IMR-90 (cell line): ENCODE measurements at regions not wholly inside any gene's neighbourhood (a gene's known extent, or its start where the extent isn't known, plus 50 kb on each side); places are given as distances from the start of the nearest gene placed in this dataset.

Source experiments
- ATAC-seq: fragments of 200-7000 bp; cut with Tn5 transposase; 2 replicates; pipeline ENCODE4 v1.9.1; 2020; ENCODE audit warnings: low read depth, mild to moderate bottlenecking, moderate library complexity
- BruUV-seq: library from RNA; stranded (reverse); fragments of 400-500 nt; replicated peaks from 2 replicates; lab custom pipeline; 2021; lab: Mats Ljungman, UMichigan
- CTCF ChIA-PET: fragments of 300-600 bp; formaldehyde crosslinking; extraction: SDS; loops from one replicate; lab custom pipeline; 2021; ENCODE audit warnings: antibody characterized with exemption; lab: Yijun Ruan, JAX
- POLR2A ChIA-PET: fragments of 300-600 bp; sonication (Branson Sonifier 250); formaldehyde crosslinking; loops from one replicate; lab custom pipeline; 2022; ENCODE audit warnings: antibody characterized with exemption; ENCODE audit not compliant: unreplicated experiment; lab: Charles Lee
- DNase-seq: peaks from one replicate; pipeline ENCODE4 v3.0.0; 2013
- H2AFZ ChIP-seq: replicated peaks from 2 replicates; pipeline ENCODE3; 2013; ENCODE audit warnings: low read length, mild to moderate bottlenecking; ENCODE audit not compliant: poor library complexity
- H2AK5ac ChIP-seq: 2 replicates; pipeline ENCODE4 v1.6.1; 2013; ENCODE audit warnings: low read depth, low read length, inconsistent platforms
- H2AK9ac ChIP-seq: replicated peaks from 2 replicates; pipeline ENCODE3; 2013; ENCODE audit warnings: mild to moderate bottlenecking, low read depth, low read length, moderate library complexity; ENCODE audit not compliant: poor library complexity
- H2BK120ac ChIP-seq: 2 replicates; pipeline ENCODE4 v1.6.1; 2013; ENCODE audit warnings: low read depth, low read length, inconsistent platforms
- H2BK15ac ChIP-seq: 3 replicates; pipeline ENCODE4 v1.6.1; 2013; ENCODE audit warnings: low read depth, low read length, inconsistent platforms
- H2BK20ac ChIP-seq: 2 replicates; pipeline ENCODE4 v1.6.1; 2013; ENCODE audit warnings: low read depth, mild to moderate bottlenecking, inconsistent platforms, low read length, moderate library complexity
- H2BK5ac ChIP-seq: 2 replicates; pipeline ENCODE4 v1.6.1; 2013; ENCODE audit warnings: mild to moderate bottlenecking, low read depth, low read length, inconsistent platforms; ENCODE audit not compliant: poor library complexity, severe bottlenecking
- H3K14ac ChIP-seq: replicated peaks from 2 replicates; pipeline ENCODE4 v1.6.1; 2013; ENCODE audit warnings: low read depth, low read length, inconsistent platforms
- H3K18ac ChIP-seq: 2 replicates; pipeline ENCODE4 v1.6.1; 2013; ENCODE audit warnings: low read depth, low read length, control low read depth
- H3K23ac ChIP-seq: 2 replicates; pipeline ENCODE4 v1.6.1; 2013; ENCODE audit warnings: low read depth, low read length, inconsistent platforms
- H3K27ac ChIP-seq: 2 replicates; pipeline ENCODE4 v1.5.1; 2013; ENCODE audit warnings: mild to moderate bottlenecking, control low read depth, low read length; ENCODE audit not compliant: insufficient read depth
- H3K27me3 ChIP-seq: 2 replicates; pipeline ENCODE4 v1.6.1; 2013; ENCODE audit warnings: low read length; ENCODE audit not compliant: control insufficient read depth, insufficient read depth
- H3K36me3 ChIP-seq: 2 replicates; pipeline ENCODE4 v1.6.1; 2013; ENCODE audit warnings: low read length, mixed read lengths; ENCODE audit not compliant: control insufficient read depth, insufficient read depth
- H3K4ac ChIP-seq: 2 replicates; pipeline ENCODE4 v1.6.1; 2013; ENCODE audit warnings: low read depth, low read length, inconsistent platforms
- H3K4me1 ChIP-seq: 2 replicates; pipeline ENCODE4 v1.6.1; 2013; ENCODE audit warnings: low read length, mixed read lengths; ENCODE audit not compliant: control insufficient read depth, insufficient read depth
- H3K4me2 ChIP-seq: 2 replicates; pipeline ENCODE4 v1.6.1; 2013; ENCODE audit warnings: low read depth, mild to moderate bottlenecking, control low read depth, low read length, moderate library complexity
- H3K4me3 ChIP-seq: 2 replicates; pipeline ENCODE4 v1.5.1; 2013; ENCODE audit warnings: low read depth, mild to moderate bottlenecking, control low read depth, low read length, moderate library complexity; ENCODE audit not compliant: insufficient read depth
- H3K56ac ChIP-seq: 2 replicates; pipeline ENCODE4 v1.6.1; 2013; ENCODE audit warnings: low read length, inconsistent platforms; ENCODE audit not compliant: insufficient read depth; ENCODE audit errors: extremely low read depth
- H3K79me1 ChIP-seq, 2 experiments: 2 replicates each; pipeline ENCODE4 v1.6.1; 2013; ENCODE audit warnings: low read length in 2 of 2, inconsistent platforms in 1 of 2, low read depth in 1 of 2
- H3K9ac ChIP-seq: 2 replicates; pipeline ENCODE4 v1.6.1; 2013; ENCODE audit warnings: low read depth, low read length, control low read depth
- H3K9me1 ChIP-seq: 2 replicates; pipeline ENCODE4 v1.6.1; 2013; ENCODE audit warnings: low read length, inconsistent platforms; ENCODE audit not compliant: insufficient read depth
- H3K9me3 ChIP-seq: 2 replicates; pipeline ENCODE4 v1.6.1; 2013; ENCODE audit warnings: low read length; ENCODE audit not compliant: control insufficient read depth, insufficient read depth
- H4K20me1 ChIP-seq: 2 replicates; pipeline ENCODE4 v1.6.1; 2013; ENCODE audit warnings: low read length, inconsistent platforms; ENCODE audit not compliant: insufficient read depth
- H4K5ac ChIP-seq: 2 replicates; pipeline ENCODE4 v1.6.1; 2013; ENCODE audit warnings: mild to moderate bottlenecking, low read depth, low read length, control low read depth
- H4K8ac ChIP-seq, 2 experiments: 2 replicates each; pipeline ENCODE4 v1.6.1; 2013; ENCODE audit warnings: low read depth in 2 of 2, low read length in 2 of 2, control low read depth in 1 of 2, inconsistent platforms in 1 of 2
- H4K91ac ChIP-seq: 2 replicates; pipeline ENCODE4 v1.6.1; 2013; ENCODE audit warnings: low read depth, low read length, inconsistent platforms; ENCODE audit not compliant: insufficient read depth
- CEBPB ChIP-seq: IDR thresholded peaks from 2 replicates; pipeline ENCODE4 v1.6.1; 2012; ENCODE audit warnings: low read depth, low read length, improper control_type of control experiment
- CHD1 ChIP-seq: IDR thresholded peaks from 2 replicates; pipeline ENCODE4 v1.6.1; 2012; ENCODE audit warnings: low read depth, low read length, improper control_type of control experiment
- CTCF ChIP-seq: conservative IDR thresholded peaks from 2 replicates; pipeline ENCODE4 v1.5.1; 2012; ENCODE audit warnings: mild to moderate bottlenecking, low read depth, low read length, improper control_type of control experiment
- FOS ChIP-seq: fragments of 150-350 bp; IDR thresholded peaks from 2 replicates; pipeline ENCODE4 v1.6.1; 2016; ENCODE audit warnings: low read depth, low read length
- MAFK ChIP-seq: IDR thresholded peaks from 2 replicates; pipeline ENCODE4 v1.6.1; 2012; ENCODE audit warnings: low read depth, low read length, improper control_type of control experiment
- MAZ ChIP-seq: IDR thresholded peaks from 2 replicates; pipeline ENCODE4 v1.6.1; 2012; ENCODE audit warnings: low read depth, mild to moderate bottlenecking, low read length, improper control_type of control experiment, moderate library complexity, borderline replicate concordance
- MXI1 ChIP-seq: IDR thresholded peaks from 2 replicates; pipeline ENCODE4 v1.6.1; 2012; ENCODE audit warnings: low read depth, mild to moderate bottlenecking, low read length, moderate library complexity, borderline replicate concordance
- NFE2L2 ChIP-seq: fragments of 150-350 bp; IDR thresholded peaks from 2 replicates; pipeline ENCODE4 v1.6.1; 2016; ENCODE audit warnings: low read depth, mild to moderate bottlenecking, low read length
- POLR2A ChIP-seq: IDR thresholded peaks from 2 replicates; pipeline ENCODE4 v1.6.1; 2012; ENCODE audit warnings: mild to moderate bottlenecking, low read depth, low read length
- RAD21 ChIP-seq: IDR thresholded peaks from 2 replicates; pipeline ENCODE4 v1.6.1; 2012; ENCODE audit warnings: low read length, improper control_type of control experiment
- RCOR1 ChIP-seq: IDR thresholded peaks from 2 replicates; pipeline ENCODE4 v1.6.1; 2012; ENCODE audit warnings: mild to moderate bottlenecking, low read length, improper control_type of control experiment; ENCODE audit not compliant: insufficient replicate concordance
- RFX5 ChIP-seq: IDR thresholded peaks from 2 replicates; pipeline ENCODE4 v1.8.0; 2012; ENCODE audit warnings: low read depth, mild to moderate bottlenecking, low read length, moderate library complexity
- SMC3 ChIP-seq: fragments of 150-350 bp; IDR thresholded peaks from 2 replicates; pipeline ENCODE4 v1.6.1; 2016; ENCODE audit warnings: low read depth, mild to moderate bottlenecking, antibody characterized with exemption, low read length, moderate library complexity
- WGBS, 2 experiments: methylation state at CpG; one replicate each; pipeline versions ENCODE4 v1.1.5 to v1.1.7; 2013; ENCODE audit warnings: missing lambda C conversion rate in 2 of 2; ENCODE audit not compliant: insufficient read length in 1 of 2; ENCODE audit errors: extremely low coverage in 2 of 2; 5-methylcytosine and 5-hydroxymethylcytosine counted together
- dilution Hi-C: fragments of 300-500 bp; cut with HindIII; formaldehyde crosslinking; loops from one replicate; pipeline ENCODE4 v1.14.3; 2018; ENCODE audit warnings: low sequenced_read_pairs; ENCODE audit not compliant: unreplicated experiment
- in situ Hi-C: fragments of 300-500 bp; cut with MboI; formaldehyde crosslinking; loops from 3 replicates; pipeline ENCODE4 v1.14.3; 2019; ENCODE audit warnings: low sequenced_read_pairs, inconsistent platforms, mixed read lengths
- intact Hi-C: fragments of 100-400 bp; cut with micrococcal nuclease; formaldehyde crosslinking; loops from 2 replicates; pipeline ENCODE4 v1.10.0; 2022
- TF ChIP-seq, protein P1 (sequence below): fragments of 150-350 bp; IDR thresholded peaks from 2 replicates; pipeline ENCODE4 v1.6.1; 2016; ENCODE audit warnings: low read depth, mild to moderate bottlenecking, low read length, moderate library complexity, borderline replicate concordance

DNA sequence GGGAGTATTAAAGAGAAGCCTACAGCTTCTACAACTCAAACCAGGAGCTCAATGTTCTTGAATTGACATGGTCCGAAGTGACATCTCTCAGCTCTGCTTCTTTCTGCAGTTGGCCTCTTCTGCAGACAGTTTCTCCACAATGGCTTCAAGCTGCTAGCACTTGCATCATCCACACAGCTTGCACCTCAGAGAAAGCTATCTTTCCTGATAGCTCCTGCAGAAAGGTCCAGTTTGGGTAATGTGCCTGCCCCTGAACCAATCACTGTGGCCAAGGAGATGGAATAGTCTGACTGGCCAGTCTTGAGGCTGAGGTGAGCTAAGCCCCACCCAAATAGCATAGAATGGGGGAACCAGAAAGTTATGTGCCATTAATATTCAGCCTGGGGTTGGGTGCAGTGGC is 95.8 kb upstream of the ABCA1 start:
- Histone ChIP-seq H4K91ac (no peak overlapping the region), H3K4ac (no peak overlapping the region), H3K27me3 (no peaks in the 10 kb centered on the region), H3K9ac (no peak overlapping the region), H2BK5ac (no peak overlapping the region), H3K4me1 (no peaks in the 10 kb centered on the region; the same call in 1 of the 2 replicates), H4K8ac (no peak overlapping the region), H3K27ac (no peak overlapping the region), H3K23ac (no peak overlapping the region), H2AK9ac (no peak overlapping the region), H3K56ac (no peak overlapping the region), H4K20me1 (no peaks in the 10 kb centered on the region), H3K4me2 (no peak overlapping the region), H2AK5ac (no peak overlapping the region), H2AFZ (no peak overlapping the region), H2BK15ac (no peak overlapping the region), H3K4me3 (no peak overlapping the region), H3K14ac (no peak overlapping the region), H3K9me1 (no peaks in the 10 kb centered on the region), H2BK20ac (no peak overlapping the region), H3K79me1 (no peaks in the 10 kb centered on the region), H2BK120ac (no peak overlapping the region), H3K18ac (no peak overlapping the region), H4K5ac (no peak overlapping the region), H3K36me3 (no peaks in the 10 kb centered on the region), H3K9me3 (no peaks in the 10 kb centered on the region)
- ATAC-seq: no peak
- POLR2A ChIA-PET: no interaction called here
- CTCF ChIA-PET: no interaction called here
- intact Hi-C loops (no loop called here), in situ Hi-C loops (no loop called here), dilution Hi-C loops (no loop called here)
- no peak for TF ChIP-seq CEBPB
- TF ChIP-seq RCOR1: no peak
- no peak for TF ChIP-seq MAFK
- TF ChIP-seq, protein P1, sequence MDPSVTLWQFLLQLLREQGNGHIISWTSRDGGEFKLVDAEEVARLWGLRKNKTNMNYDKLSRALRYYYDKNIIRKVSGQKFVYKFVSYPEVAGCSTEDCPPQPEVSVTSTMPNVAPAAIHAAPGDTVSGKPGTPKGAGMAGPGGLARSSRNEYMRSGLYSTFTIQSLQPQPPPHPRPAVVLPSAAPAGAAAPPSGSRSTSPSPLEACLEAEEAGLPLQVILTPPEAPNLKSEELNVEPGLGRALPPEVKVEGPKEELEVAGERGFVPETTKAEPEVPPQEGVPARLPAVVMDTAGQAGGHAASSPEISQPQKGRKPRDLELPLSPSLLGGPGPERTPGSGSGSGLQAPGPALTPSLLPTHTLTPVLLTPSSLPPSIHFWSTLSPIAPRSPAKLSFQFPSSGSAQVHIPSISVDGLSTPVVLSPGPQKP: no peak
- no peak for TF ChIP-seq RAD21
- TF ChIP-seq NFE2L2: no peak
- TF ChIP-seq CHD1: no peak
- no peak for TF ChIP-seq POLR2A
- TF ChIP-seq MXI1: no peak
- no peak for TF ChIP-seq MAZ
- TF ChIP-seq CTCF: no peak
- TF ChIP-seq RFX5: no peak
- no peak for TF ChIP-seq SMC3
- no peak for TF ChIP-seq FOS
- DNase-seq: no peak
- WGBS, 2 experiments: 100% methylated on average over 1 of the region's 1 CpG; no CpG with 5 or more reads in 1 of the 2 experiments
- no TSS peak for BruUV-seq
